ENCODE measurements at regions not wholly inside any gene's neighbourhood (a gene's known extent, or its start where the extent isn't known, plus 50 kb on each side); places are given as distances from the start of the nearest gene placed in this dataset.

DNA sequence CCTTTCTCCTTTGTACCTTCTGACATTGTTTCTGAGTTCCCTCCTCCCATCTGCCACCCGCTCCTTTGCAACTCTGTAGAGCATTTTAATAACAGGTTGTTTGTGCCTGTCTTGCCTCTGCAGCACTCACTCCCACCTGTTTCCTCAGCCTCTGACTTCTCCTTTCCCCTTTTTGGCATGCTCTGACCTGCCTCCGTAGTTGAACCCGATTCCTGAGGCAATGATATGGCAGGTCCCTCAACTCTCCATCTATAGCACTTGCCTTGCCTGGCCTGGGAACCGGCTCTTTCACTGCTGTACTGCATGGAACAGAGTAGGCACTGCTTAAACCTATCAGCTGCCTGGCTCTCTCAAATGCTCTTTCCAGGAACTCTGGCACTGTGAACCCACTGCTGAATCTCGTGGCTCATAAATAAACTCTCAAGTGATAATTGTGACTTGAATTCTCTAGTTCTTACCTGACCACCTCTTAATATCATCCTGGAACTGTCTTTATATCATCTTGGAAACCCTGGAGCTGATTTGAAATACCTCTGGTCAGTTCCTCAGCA is 50.3 kb downstream of the UTRN start:
- no peak for TF ChIP-seq POLR2A (IDR thresholded peaks at IDR 0.05)
- no peak for TF ChIP-seq CTCF (IDR thresholded peaks at IDR 0.05)
- H3K27ac ChIP-seq = peak overlapping the region in 2 of 4 donors; percentile 46
- H3K9me3 ChIP-seq = no peaks in the 10 kb centered on the region
- ATAC-seq (no peak), DNase-seq (no peak)
- H3K4me3 ChIP-seq = no peak overlapping the region
- no peaks in the 10 kb centered on the region for H3K27me3 ChIP-seq
- H3K36me3 ChIP-seq (replicated peaks in 1 of 2; ENCODE audit: insufficient read depth in 1 of 2, low read depth in 2 of 2) = no peaks in the 10 kb centered on the region
- 30 to 42% methylated on average over 5 of the region's 5 CpGs for WGBS, 2 donors
- intact Hi-C loops (cut with DNase I) = no loop called here
- peaks cover 77% of the 10 kb centered on the region for H3K4me1 ChIP-seq

DNA sequence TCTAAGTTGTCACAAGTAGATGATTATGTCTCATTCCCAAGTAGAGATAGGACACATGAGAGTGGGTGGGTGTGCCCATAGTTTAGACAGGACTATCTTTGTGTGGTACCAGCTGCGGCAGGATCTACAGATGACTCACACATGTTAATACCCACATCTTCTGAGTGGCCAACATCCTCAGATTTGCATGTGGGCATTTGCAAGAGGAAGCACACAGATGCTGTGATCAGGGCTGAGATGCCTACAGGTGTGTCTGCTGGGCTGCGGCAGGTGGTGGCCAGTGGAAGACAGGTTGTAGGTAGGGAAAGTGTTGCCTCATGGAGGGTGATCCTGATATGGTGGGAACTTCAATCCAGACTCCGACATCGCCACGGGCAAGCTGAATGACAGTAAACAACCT is 50.8 kb downstream of the UTRN start:
- H3K36me3 ChIP-seq (replicated peaks in 1 of 2; ENCODE audit: insufficient read depth in 1 of 2, low read depth in 2 of 2) = no peaks in the 10 kb centered on the region
- peak; percentile 27 for ATAC-seq
- no peak overlapping the region for H3K4me3 ChIP-seq
- DNase-seq = peak in 2 of 4 donors; percentile 17 to 22
- WGBS, 2 donors = 38 to 44% methylated on average over 4 to 5 of the region's 5 CpGs
- H3K9me3 ChIP-seq = no peaks in the 10 kb centered on the region
- intact Hi-C loops (cut with DNase I) = no loop called here
- H3K27me3 ChIP-seq = no peaks in the 10 kb centered on the region
- peaks cover 77% of the 10 kb centered on the region for H3K4me1 ChIP-seq
- peak overlapping the region in 3 of 4 donors; percentile 44 to 46 (median 46) for H3K27ac ChIP-seq
- no peak for TF ChIP-seq POLR2A (IDR thresholded peaks at IDR 0.05)
- TF ChIP-seq CTCF (IDR thresholded peaks at IDR 0.05) = no peak

DNA sequence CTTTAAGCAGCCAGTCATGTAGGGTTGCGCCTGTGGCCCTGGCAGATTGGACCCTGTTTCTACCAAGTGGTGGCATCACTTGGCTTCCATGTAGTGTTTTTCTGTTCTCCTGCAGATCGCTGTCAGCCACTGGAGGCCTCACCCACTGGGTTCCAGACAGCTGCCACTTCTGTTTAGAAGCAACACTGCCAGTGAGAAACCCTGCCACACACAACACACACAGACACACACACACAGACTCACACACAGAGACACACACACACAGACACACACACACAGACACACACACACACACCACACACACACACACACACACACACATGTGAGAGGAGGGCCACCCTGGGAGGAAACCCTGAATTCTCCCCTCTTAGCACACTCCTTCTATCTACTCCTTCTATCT is 51.8 kb downstream of the UTRN start:
- Histone ChIP-seq H3K9me3 (no peaks in the 10 kb centered on the region), H3K4me1 (peaks cover 77% of the 10 kb centered on the region), H3K36me3 (replicated peaks in 1 of 2; ENCODE audit: insufficient read depth in 1 of 2, low read depth in 2 of 2) (no peaks in the 10 kb centered on the region), H3K4me3 (no peak overlapping the region), H3K27me3 (no peaks in the 10 kb centered on the region), H3K27ac (peak overlapping the region in 1 of 4 donors; percentile 46)
- TF ChIP-seq CTCF (IDR thresholded peaks at IDR 0.05) (no peak), POLR2A (IDR thresholded peaks at IDR 0.05) (no peak)
- no peak for ATAC-seq
- DNase-seq = no peak
- 71 to 75% methylated on average over 2 of the region's 2 CpGs for WGBS, 2 donors
- intact Hi-C loops (cut with DNase I) = no loop called here

DNA sequence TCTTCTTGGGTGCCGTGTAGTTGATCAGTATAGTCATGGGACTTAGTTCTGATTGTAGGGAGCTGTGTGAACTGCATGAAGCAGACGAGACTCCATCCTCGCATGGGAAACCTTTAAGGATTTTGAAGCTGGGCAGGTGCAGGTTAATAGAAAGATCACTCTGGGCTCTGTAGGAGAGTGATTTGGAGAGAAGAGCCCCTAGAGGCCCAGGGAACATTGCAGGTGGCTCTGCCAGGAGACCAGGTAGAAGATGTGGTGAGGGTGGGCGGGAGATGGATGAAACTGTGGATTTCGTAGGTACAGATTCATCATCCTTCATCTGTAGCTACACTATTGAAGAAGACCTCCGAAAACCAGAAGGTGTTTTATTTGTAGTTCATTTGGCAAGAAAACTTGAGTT is 53.3 kb downstream of the UTRN start:
- Histone ChIP-seq H3K27ac (peak overlapping the region in 1 of 4 donors; percentile 79), H3K9me3 (no peaks in the 10 kb centered on the region), H3K4me1 (peaks cover 80% of the 10 kb centered on the region), H3K27me3 (no peaks in the 10 kb centered on the region), H3K4me3 (no peak overlapping the region), H3K36me3 (replicated peaks in 1 of 2; ENCODE audit: insufficient read depth in 1 of 2, low read depth in 2 of 2) (no peaks in the 10 kb centered on the region)
- 83 to 85% methylated on average over 6 of the region's 6 CpGs for WGBS, 2 donors
- TF ChIP-seq CTCF (IDR thresholded peaks at IDR 0.05) = no peak
- DNase-seq (no peak), ATAC-seq (no peak)
- intact Hi-C loops (cut with DNase I) = no loop called here

DNA sequence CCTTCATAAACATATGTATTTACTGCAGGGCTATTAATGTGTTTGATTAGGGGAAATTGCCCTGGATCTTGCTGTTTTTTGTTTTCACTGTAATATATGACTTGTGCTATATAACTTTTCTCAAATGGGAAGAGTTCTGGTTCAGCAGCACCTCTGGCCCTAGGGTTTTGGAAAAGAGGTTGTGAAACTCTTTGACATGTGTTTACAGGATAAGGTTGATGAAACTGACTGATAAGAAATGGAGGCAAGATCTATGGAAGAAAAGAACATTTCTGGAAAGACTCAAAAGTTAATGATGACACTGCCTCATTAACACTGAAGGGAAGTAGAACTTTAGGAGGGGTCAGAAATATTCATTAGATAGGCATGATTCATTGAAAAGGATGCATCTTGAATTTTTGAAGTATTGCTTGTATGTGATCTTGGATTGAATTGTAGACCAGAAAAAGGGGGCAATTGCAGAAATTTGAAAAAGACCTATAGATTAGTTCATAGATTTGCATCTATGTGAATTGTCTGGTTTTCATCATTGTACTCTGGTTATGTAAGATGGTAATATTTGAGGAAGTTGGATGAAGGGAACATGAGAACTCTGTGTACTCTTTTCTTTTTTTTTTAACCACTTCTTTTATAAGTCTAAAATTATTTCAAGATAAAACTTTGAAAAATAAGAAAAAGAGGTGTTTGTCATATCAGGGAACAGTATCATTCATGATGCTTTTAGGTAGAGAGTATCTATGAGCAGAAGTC is 54.0 kb downstream of the UTRN start:
- no peak for ATAC-seq
- H3K4me1 ChIP-seq = peaks cover 87% of the 10 kb centered on the region
- DNase-seq = no peak
- H3K27me3 ChIP-seq = no peaks in the 10 kb centered on the region
- no peaks in the 10 kb centered on the region for H3K36me3 ChIP-seq (replicated peaks in 1 of 2; ENCODE audit: insufficient read depth in 1 of 2, low read depth in 2 of 2)
- H3K27ac ChIP-seq = peak overlapping the region in 1 of 4 donors; percentile 79
- intact Hi-C loops (cut with DNase I) = no loop called here
- H3K4me3 ChIP-seq = no peak overlapping the region
- no peaks in the 10 kb centered on the region for H3K9me3 ChIP-seq
- TF ChIP-seq CTCF (IDR thresholded peaks at IDR 0.05) = no peak
- no peak for TF ChIP-seq POLR2A (IDR thresholded peaks at IDR 0.05)
